ENCODE measurements at regions not wholly inside any gene's neighbourhood (a gene's known extent, or its start where the extent isn't known, plus 50 kb on each side); places are given as distances from the start of the nearest gene placed in this dataset.

GRCh38 chr16:51876601-51876875 lies 670.4 kb downstream of the TOX3 start:
- DNase-seq (ENCODE audit: insufficient read length, low spot score) (no peak), FAIRE-seq (no peak)

GRCh38 chr16:51875834-51876600 lies 670.9 kb downstream of the TOX3 start:
- no peak for TF ChIP-seq CTCF (IDR thresholded peaks at IDR 0.05; ENCODE audit: insufficient read depth, missing control alignments)
- DNase-seq (ENCODE audit: insufficient read length, low spot score) (no peak), FAIRE-seq (no peak)

More at GRCh38 chr16:51876601-51876875, 670.4 kb downstream of the TOX3 start:
- no peak for TF ChIP-seq CTCF (IDR thresholded peaks at IDR 0.05; ENCODE audit: insufficient read depth, missing control alignments)

DNA sequence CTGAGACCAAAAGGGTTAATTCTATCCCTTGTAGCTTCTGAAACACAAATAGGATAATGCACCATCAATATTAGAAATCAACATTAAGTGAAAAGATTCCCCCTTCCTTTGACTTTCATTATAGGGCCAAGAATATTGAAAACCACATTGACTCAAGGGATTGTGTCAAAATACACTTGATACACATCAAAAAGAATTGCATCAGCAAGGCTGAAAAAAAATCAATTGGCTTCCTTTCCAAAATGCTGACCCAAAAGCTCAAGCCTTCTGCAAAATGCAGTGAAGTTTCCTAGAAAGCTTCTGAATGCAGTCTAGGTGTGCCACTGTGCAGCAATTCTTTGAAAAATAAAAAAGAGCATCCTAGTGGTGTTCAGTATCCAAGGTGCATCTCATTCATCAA lies 674.4 kb downstream of the TOX3 start:
- FAIRE-seq (no peak), DNase-seq (ENCODE audit: insufficient read length, low spot score) (no peak)
- TF ChIP-seq CTCF (IDR thresholded peaks at IDR 0.05; ENCODE audit: insufficient read depth, missing control alignments): no peak

DNA sequence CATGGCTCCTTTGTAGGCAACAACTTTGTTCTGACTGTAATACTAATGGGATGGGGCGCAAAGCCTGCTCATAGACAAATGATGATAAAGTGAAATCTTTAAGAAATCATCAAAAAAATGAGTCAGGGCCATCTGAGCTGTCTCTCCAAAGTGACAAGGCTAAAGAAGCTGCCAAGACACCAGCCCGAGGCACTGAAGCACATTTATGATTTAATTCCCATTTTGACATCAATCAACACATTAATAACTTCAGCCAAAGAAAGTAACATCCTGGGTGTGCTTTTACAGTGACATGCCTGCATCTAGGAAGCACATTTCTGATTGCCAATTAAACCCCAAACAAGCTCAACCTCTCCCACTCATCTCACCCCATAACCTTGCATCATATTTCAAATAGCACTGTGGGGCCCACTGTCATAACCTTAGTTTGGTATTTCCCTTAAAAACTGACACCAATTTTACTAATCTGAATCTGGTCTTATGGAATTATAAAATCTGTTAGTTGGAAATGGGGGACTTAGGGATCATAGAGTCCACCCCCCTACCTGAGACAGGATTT lies 676.6 kb downstream of the TOX3 start:
- TF ChIP-seq CTCF (IDR thresholded peaks at IDR 0.05; ENCODE audit: insufficient read depth, missing control alignments): no peak
- no peak for DNase-seq (ENCODE audit: insufficient read length, low spot score)
- no peak for FAIRE-seq

- DNase-seq (ENCODE audit: insufficient read length, low spot score) (no peak), FAIRE-seq (no peak)
- no peak for TF ChIP-seq CTCF (IDR thresholded peaks at IDR 0.05; ENCODE audit: insufficient read depth, missing control alignments)
Measured at GRCh38 chr16:51869176-51869575, 677.8 kb downstream of the TOX3 start.

DNA sequence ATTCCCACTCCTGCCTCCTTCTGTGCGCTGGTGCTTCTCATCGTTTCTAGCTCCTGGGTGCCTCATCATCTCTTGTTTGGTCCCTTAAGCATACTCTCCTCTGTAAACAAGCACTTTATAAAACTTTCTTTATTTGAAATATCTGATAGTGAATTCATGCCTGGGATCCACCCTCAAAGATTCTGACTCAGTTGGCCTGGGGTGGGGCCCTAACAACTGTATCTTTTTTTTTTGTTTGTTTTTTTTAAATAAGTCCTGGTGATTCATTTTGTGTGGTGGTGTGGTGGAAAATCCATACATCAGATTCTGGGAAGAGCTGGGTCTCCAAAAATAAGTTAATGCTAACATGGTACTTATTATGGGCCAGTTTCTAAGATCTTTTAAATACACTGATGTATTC lies 678.3 kb downstream of the TOX3 start:
- no peak for DNase-seq (ENCODE audit: insufficient read length, low spot score)
- FAIRE-seq: no peak
- TF ChIP-seq CTCF (IDR thresholded peaks at IDR 0.05; ENCODE audit: insufficient read depth, missing control alignments): no peak

- no peak for TF ChIP-seq CTCF (IDR thresholded peaks at IDR 0.05; ENCODE audit: insufficient read depth, missing control alignments)
- DNase-seq (ENCODE audit: insufficient read length, low spot score) (no peak), FAIRE-seq (no peak)
Measured at GRCh38 chr16:51867386-51868065, 679.4 kb downstream of the TOX3 start.
